ENCODE measurements at regions not wholly inside any gene's neighbourhood (a gene's known extent, or its start where the extent isn't known, plus 50 kb on each side); places are given as distances from the start of the nearest gene placed in this dataset.

GRCh38 chr4:180727478-180727877, 1515.7 kb upstream of the TENM3 start:
- no peaks in the 10 kb centered on the region for H3K36me3 Mint-ChIP-seq
- Histone ChIP-seq H3K27me3 (ENCODE audit: control insufficient read depth in 2 of 2, insufficient read depth in 2 of 2, low read length in 2 of 2) (no peaks in the 10 kb centered on the region), H3K4me2 (replicated peaks; ENCODE audit: extremely low read depth, low read length, poor library complexity, severe bottlenecking) (no peak overlapping the region), H3K4me3 (replicated peaks in 1 of 3; ENCODE audit: low read depth in 2 of 3, low read length in 3 of 3) (no peak overlapping the region), H3K9ac (ENCODE audit: insufficient read depth, low read length, poor library complexity, severe bottlenecking) (no peak overlapping the region), H3K27ac (ENCODE audit: low read depth in 1 of 2, low read length in 2 of 2) (no peak overlapping the region), H2AFZ (ENCODE audit: insufficient read depth, low read depth, low read length, poor library complexity, severe bottlenecking) (no peak overlapping the region), H3K9me3 (replicated peaks in 1 of 2; ENCODE audit: control insufficient read depth in 1 of 2, insufficient read depth in 1 of 2, low read length in 2 of 2) (no peaks in the 10 kb centered on the region), H4K20me1 (ENCODE audit: insufficient read depth, low read length) (no peaks in the 10 kb centered on the region), H3K4me1 (ENCODE audit: control insufficient read depth in 1 of 2, insufficient read depth in 2 of 2, low read length in 2 of 2) (no peaks in the 10 kb centered on the region), H3K36me3 (replicated peaks in 1 of 2; ENCODE audit: control insufficient read depth in 1 of 2, insufficient read depth in 2 of 2, low read length in 2 of 2) (no peaks in the 10 kb centered on the region), H3K79me2 (ENCODE audit: insufficient read depth, low read length) (no peaks in the 10 kb centered on the region)
- peaks cover 0 to 5% (median 3%) of the 10 kb centered on the region in 7 donors for H3K9me3 Mint-ChIP-seq
- intact Hi-C loops (cut with micrococcal nuclease) = no loop called here
- TF ChIP-seq CTCF (IDR thresholded peaks at IDR 0.05) = no peak
- H3K27me3 Mint-ChIP-seq (ENCODE audit: low read depth in 3 of 3) = peaks cover 0 to 2% (median 0%) of the 10 kb centered on the region in 3 donors
- no peak overlapping the region for H3K4me3 Mint-ChIP-seq
- H3K27ac Mint-ChIP-seq = no peak overlapping the region
- H3K4me1 Mint-ChIP-seq = no peaks in the 10 kb centered on the region
- no peak for DNase-seq
- WGBS (ENCODE audit: insufficient coverage) = no CpG with 5 or more reads among the region's 3 CpGs

- Mint-ChIP-seq H3K27me3 (ENCODE audit: low read depth in 3 of 3) (peaks cover 0 to 2% (median 2%) of the 10 kb centered on the region in 3 donors), H3K4me1 (no peaks in the 10 kb centered on the region), H3K4me3 (no peak overlapping the region), H3K27ac (no peak overlapping the region), H3K9me3 (peaks cover 2 to 7% (median 3%) of the 10 kb centered on the region in 7 donors), H3K36me3 (no peaks in the 10 kb centered on the region)
- Histone ChIP-seq H3K4me3 (replicated peaks in 1 of 3; ENCODE audit: low read depth in 2 of 3, low read length in 3 of 3) (no peak overlapping the region), H2AFZ (ENCODE audit: insufficient read depth, low read depth, low read length, poor library complexity, severe bottlenecking) (no peak overlapping the region), H3K27me3 (ENCODE audit: control insufficient read depth in 2 of 2, insufficient read depth in 2 of 2, low read length in 2 of 2) (no peaks in the 10 kb centered on the region), H3K9ac (ENCODE audit: insufficient read depth, low read length, poor library complexity, severe bottlenecking) (no peak overlapping the region), H3K79me2 (ENCODE audit: insufficient read depth, low read length) (no peaks in the 10 kb centered on the region), H4K20me1 (ENCODE audit: insufficient read depth, low read length) (no peaks in the 10 kb centered on the region), H3K36me3 (replicated peaks in 1 of 2; ENCODE audit: control insufficient read depth in 1 of 2, insufficient read depth in 2 of 2, low read length in 2 of 2) (no peaks in the 10 kb centered on the region), H3K9me3 (replicated peaks in 1 of 2; ENCODE audit: control insufficient read depth in 1 of 2, insufficient read depth in 1 of 2, low read length in 2 of 2) (peaks cover 0 to 3% of the 10 kb centered on the region in 2 donors), H3K27ac (ENCODE audit: low read depth in 1 of 2, low read length in 2 of 2) (no peak overlapping the region), H3K4me2 (replicated peaks; ENCODE audit: extremely low read depth, low read length, poor library complexity, severe bottlenecking) (no peak overlapping the region), H3K4me1 (ENCODE audit: control insufficient read depth in 1 of 2, insufficient read depth in 2 of 2, low read length in 2 of 2) (no peaks in the 10 kb centered on the region)
- WGBS (ENCODE audit: insufficient coverage) = 100% methylated on average over 1 of the region's 7 CpGs
- no peak for TF ChIP-seq CTCF (IDR thresholded peaks at IDR 0.05)
- intact Hi-C loops (cut with micrococcal nuclease) = no loop called here
- DNase-seq = no peak
Observed at GRCh38 chr4:180734753-180735432, 1508.3 kb upstream of the TENM3 start.

All from CD14-positive monocyte (primary cell).